GM13976 (cell line): ENCODE measurements at regions not wholly inside any gene's neighbourhood (a gene's known extent, or its start where the extent isn't known, plus 50 kb on each side); places are given as distances from the start of the nearest gene placed in this dataset.

Experiments used
- DNase-seq: peaks from one replicate; pipeline ENCODE4 v3.0.0; 2012; ENCODE audit warnings: low spot score
- CTCF ChIP-seq: IDR thresholded peaks from 2 replicates; pipeline ENCODE4 v1.5.1; 2012; ENCODE audit warnings: borderline replicate concordance, mild to moderate bottlenecking; ENCODE audit not compliant: insufficient read depth; ENCODE audit errors: extremely low read depth, missing control alignments, control extremely low read depth
- in situ Hi-C: fragments of 300-500 bp; cut with MboI; formaldehyde crosslinking; loops from one replicate; pipeline ENCODE4 v1.12.0; 2022; ENCODE audit warnings: low sequenced_read_pairs, mixed read lengths, inconsistent platforms; ENCODE audit not compliant: unreplicated experiment

DNA sequence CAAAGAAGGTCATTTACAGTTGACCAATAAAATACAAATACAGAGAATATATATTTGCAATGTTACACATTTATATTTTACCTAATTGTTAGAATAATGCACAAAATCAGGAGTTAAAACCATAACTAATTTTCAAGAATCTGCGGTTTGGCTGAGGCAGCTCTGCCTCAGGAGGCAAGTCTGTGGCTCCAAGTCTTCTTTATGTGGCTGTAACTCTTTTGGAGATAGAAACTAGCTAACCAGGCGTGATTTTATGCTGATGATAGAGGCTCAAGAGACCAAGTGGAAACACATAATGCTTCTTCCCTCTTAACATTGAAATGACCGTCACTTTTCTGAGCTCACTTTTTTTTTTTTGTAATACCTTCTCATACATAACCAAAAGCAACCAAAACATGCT, 744.7 kb upstream of the CXADR start:
- DNase-seq: no peak
- TF ChIP-seq CTCF: no peak
- in situ Hi-C loops: no loop called here

DNA sequence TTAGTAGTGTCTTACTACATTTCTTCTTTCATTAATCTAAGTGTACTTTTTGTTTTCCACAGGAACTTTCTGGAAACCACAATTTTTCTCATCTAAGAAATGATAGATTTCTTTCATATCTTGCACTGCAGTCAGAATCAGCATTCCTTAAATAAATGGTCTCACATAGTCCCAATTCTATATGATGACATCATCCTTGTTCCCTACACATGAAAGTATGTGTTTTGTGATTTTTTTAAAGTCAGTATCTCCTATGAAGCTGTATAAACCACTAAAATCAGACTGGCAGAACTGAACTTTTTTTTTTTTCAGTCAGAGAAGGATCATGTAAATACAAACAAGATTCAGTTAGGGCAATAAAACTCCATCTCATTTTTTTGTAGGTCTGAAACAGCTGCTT, 742.6 kb upstream of the CXADR start:
- no peak for TF ChIP-seq CTCF
- DNase-seq: no peak

DNA sequence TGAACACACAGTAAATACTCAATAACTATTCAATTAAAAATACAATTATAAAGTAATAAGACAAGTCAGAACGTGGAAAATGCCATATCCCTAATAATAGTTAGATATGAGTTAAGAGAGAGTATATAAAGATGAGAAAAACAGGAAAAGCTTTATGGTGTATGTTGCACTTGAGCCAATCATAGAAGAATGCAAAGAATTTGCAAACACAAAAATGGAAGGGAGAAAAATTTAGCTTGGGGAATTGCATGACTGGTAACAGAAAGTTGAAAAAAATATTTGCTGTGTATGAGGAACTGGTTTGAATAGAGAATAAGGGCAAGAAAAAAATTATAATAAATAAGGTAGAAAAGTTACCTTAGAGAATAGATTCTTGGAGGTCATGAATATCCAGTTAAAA, 739.6 kb upstream of the CXADR start:
- no peak for TF ChIP-seq CTCF
- in situ Hi-C loops: no loop called here
- DNase-seq: no peak

More for the DNA sequence above, 742.6 kb upstream of the CXADR start:
- in situ Hi-C loops: no loop called here

DNA sequence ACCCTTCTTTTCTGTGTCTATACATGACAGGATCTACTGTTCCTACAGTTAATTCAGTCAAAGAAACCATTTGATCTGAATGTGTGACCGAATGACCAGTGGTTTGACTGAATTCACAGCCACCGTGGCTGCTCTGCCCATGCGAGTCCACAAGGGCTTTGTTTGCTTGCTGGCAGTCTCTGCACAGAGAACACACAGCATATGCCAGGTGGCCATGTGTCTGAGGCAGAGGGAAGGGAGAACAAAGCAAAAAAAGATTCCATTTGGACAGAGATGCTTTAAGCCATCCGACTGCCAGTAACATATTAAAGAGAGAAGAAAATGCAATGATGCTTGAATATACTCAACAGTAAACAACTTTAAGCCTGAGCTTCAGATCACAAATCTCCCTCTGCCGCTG, 737.8 kb upstream of the CXADR start:
- in situ Hi-C loops: no loop called here
- DNase-seq: no peak
- no peak for TF ChIP-seq CTCF

DNA sequence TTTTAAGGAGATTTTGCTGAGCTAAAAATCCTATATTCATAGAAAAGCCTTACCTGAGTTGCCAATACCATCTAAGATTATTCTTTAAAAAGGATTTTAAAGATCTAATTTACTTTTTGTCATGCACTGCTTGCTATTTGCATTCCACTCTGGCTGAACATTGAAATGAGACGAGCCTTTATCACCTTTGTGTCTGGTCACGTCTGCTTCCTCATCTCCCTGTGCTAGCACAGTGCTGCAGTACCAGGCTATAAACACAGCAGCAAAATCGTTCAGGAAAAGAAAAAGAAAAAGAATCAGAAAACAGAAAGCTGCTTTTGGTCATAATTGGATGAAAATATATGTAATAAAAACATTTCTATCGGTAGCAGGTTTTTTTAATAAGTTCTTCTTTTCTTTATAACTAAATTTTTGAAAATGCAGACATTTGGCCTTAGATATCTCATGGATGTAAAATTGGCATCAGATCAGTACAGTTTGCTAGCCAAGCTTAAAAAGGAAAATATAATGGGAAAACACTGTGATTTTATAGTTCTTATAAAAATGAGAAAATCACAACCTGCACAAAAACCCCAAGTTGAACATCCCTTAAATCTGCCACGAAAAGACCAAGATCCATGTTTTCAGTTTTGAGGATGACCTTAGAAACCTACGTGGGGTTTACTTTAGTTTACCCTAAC, 735.7 kb upstream of the CXADR start:
- in situ Hi-C loops: no loop called here
- TF ChIP-seq CTCF: no peak
- DNase-seq: no peak

GRCh38 chr21:16788584-16788983, 724.3 kb upstream of the CXADR start:
- no peak for TF ChIP-seq CTCF
- no peak for DNase-seq
- in situ Hi-C loops: no loop called here

GRCh38 chr21:16789636-16790035, 723.2 kb upstream of the CXADR start:
- in situ Hi-C loops: no loop called here
- no peak for TF ChIP-seq CTCF
- no peak for DNase-seq
